ENCODE measurements at regions not wholly inside any gene's neighbourhood (a gene's known extent, or its start where the extent isn't known, plus 50 kb on each side); places are given as distances from the start of the nearest gene placed in this dataset.
"Not testable (repeated sequence)": the region's sequence is repeated elsewhere in the genome, so short reads cannot be mapped to it uniquely, and the experiment has no call there.

DNA sequence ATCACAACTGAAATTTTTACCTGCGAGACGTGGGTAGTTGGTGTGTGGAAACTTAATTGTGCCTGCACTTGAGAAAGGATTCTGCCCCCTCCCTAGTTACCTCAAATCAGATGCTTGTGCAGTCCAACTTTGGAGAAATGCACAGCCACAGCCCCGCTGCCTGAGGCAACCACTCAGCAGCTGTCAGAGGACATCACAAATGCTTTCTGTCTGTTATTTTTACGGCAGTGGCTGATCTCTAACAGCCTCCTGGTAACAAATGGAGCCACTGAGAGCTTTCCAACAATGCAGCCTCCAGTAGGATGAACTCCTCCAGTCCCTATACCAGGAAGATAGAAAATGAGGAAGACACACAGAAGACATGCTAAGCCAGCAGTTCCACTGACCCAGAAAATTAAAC lies 712.2 kb upstream of the GHITM start:
- no peak for ATAC-seq (ENCODE audit: poor library complexity)
- intact Hi-C loops (cut with DNase I) = no loop called here
- DNase-seq = no peak

DNA sequence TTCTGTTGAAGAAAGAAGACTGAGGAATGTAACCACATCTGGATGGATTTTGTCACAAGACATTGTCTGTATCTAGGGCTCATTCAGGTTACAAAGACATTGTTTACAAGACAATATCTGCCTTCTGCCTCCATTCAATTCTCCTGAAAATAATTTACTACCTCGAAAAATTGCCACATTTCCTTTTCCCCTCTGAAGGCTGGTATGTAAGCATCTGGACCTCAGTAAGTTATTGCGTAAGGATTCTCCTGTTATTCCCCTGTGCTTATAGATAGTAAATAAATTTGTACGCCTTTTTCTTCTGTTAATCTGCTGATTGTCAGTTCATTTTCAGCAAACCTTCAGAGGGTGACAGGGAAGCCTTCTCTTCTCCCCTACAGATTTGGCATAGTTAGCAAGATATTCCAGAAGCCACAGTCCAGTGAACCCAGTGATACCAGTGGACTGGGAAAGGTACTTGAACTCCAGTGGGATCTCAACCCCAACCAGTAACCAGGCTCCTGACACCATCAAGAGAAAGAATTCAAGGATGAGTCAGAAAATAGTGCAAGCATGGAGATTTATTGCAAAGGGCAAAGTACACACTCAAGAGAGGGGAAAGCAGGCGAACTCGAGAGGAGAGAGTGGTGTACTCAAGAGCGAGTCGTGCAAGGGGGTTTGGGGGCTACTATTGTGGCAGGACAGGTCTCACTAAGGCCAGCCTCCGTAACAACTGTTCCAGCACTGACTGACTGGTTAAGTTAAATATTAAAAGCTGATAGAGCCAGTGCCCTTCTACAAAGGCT lies 706.9 kb upstream of the GHITM start:
- intact Hi-C loops (cut with DNase I) = no loop called here
- no peak for ATAC-seq (ENCODE audit: poor library complexity)
- DNase-seq = no peak

- intact Hi-C loops (cut with DNase I) = no loop called here
- ATAC-seq (ENCODE audit: poor library complexity) = no peak
- DNase-seq = no peak
Measured at GRCh38 chr10:83433705-83434104, 705.6 kb upstream of the GHITM start.

GRCh38 chr10:83448013-83448412 lies 691.3 kb upstream of the GHITM start:
- DNase-seq = no peak
- intact Hi-C loops (cut with DNase I) = no loop called here
- no peak for ATAC-seq (ENCODE audit: poor library complexity)

DNA sequence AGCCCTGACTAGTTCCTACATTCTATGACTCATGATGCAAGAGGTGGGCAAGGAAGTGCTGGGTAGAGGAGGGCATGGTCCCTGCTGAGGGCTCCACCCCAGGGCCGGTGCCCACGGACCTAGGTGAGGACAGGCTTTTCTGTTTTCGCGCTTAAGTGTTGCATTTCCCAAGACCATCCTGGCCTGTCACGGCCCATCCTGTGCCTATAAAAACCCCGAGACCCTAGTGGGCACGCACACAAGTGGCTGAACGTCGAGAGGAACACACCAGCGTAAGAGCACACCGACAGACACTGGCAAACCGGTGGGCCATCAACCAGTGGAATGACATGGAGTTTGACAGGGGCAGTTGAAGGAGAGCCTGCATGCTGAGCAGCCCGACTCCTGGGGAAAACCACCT lies 680.7 kb upstream of the GHITM start:
- ATAC-seq (ENCODE audit: poor library complexity) = no peak
- DNase-seq = no peak
- intact Hi-C loops (cut with DNase I) = no loop called here

DNA sequence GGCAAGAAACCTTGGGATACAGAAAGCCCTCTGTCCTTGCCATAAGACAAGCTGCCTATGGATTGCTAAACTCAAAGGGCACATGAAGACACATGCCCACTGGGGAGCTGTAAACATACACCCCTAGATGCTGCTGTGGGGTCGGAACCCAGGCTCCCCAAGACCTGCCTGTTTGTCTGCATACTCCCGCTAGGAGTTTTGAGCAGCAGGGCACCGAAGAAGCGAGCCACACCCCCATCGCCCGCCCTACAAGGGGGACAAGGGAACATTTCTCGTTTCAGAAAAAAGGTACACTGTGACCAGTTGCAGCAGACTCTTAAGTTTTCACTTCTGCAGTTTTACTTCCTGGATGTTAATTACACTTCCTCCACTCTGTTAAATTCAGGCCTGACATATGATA lies 680.2 kb upstream of the GHITM start:
- DNase-seq (no peak), ATAC-seq (ENCODE audit: poor library complexity) (no peak)

DNA sequence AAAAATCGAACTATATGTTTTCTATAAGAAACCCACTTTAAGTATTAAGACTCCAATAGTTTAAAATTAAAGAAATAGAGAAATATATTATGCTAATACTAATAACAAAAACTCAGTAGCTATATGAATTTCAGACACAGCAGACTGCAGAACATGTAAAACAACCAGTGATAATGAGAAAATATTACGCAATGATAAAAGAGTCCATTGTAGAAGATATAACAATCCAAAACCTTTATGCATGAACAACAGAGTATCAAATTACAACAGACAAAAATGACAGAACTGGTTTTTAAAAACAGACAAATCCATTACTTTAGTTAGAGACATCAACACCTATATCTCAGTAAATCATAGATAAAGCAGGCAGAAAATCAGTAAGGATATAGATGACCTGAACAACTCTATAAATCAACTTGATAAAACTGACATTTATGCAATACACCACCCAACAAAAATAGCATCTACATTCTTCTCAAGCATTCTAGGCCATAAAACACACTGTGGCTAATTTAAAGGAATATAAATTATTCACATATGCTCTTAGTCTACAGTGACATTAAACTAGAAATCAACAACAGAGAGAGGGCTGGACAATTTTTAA lies 669.5 kb upstream of the GHITM start:
- intact Hi-C loops (cut with DNase I) = no loop called here
- DNase-seq = no peak
- no peak for ATAC-seq (ENCODE audit: poor library complexity)

More for the DNA sequence above, 680.2 kb upstream of the GHITM start:
- intact Hi-C loops (cut with DNase I) = no loop called here

DNA sequence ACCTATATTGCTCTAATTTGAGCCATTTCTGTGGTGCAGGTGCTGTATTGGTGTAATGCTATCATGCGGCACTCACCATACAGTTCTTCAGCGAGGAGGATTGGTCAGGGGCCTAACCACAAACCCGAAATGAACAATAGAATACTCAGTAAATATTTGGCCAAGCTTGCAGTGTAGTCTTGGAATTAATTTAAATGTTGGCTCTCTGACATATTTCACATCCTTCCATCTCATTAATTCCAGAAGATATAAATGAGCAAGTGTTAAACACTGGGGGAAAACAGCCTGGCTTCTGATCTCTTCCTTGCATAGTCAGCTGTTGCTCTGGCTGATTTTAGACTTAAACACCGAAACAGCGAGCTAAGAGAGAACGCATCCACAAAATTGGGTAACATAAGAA lies 663.1 kb upstream of the GHITM start:
- ATAC-seq (ENCODE audit: poor library complexity) (no peak), DNase-seq (no peak)
- intact Hi-C loops (cut with DNase I) = no loop called here

DNA sequence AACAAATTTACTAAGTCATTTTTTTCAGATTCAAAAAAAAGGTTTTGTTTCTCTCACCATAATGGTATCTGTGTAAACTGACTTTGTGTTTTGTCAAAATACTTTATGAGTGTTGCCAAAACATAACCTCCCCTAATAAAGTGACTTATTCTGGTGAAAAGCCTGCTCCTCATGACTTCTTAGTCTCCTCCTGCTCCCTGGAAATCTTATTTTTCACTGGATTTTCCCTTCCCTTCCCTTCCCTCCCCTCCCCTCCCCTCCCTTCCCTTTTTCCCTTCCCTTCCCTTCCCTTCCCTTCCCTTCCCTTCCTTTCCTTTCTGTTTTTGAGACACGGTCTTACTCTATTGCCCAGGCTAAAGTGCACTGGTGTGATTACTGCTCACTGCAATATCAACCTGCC lies 650.1 kb upstream of the GHITM start:
- ATAC-seq (ENCODE audit: poor library complexity) (no peak), DNase-seq (no peak)
- intact Hi-C loops (cut with DNase I) = no loop called here

DNA sequence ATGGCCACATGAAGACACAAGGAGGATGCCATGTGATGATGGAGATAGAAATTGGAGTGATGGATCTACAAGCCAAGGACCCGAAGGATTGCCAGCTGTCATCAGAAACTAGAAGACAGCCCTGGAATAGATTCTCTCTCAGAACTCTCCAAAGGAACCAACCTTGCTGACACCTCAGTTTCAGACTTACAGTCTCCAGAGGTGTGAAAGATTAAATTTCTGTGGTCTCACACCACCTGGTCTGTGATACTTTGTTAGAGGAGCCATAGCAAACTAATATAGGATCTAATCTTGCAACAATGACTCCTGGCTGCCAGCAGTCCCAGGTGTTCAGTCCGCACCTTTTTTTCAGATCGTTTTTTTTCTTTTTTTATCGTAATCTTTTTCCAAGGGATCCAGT lies 647.3 kb upstream of the GHITM start:
- no peak for ATAC-seq (ENCODE audit: poor library complexity)
- intact Hi-C loops (cut with DNase I) = no loop called here
- DNase-seq = no peak

DNA sequence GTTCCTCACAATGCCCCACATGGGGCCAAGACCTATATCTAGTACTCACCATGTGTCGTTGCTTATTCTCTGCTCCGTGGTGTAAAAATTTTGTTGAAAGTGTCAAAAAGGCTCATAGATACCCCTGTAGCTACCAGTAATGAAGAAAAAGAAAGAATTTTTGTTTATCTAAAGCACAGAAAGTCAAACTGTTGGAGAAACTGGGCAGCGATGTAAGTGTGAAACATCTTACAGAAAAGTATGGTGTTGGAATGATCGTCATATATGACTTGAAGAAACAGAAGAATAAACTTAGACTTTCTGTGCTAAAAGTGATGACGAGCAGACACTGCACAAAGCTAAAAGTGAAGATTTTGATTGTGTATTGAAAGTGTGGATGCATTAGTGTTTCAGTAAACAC lies 626.6 kb upstream of the GHITM start:
- no peak for ATAC-seq (ENCODE audit: poor library complexity)
- no peak for DNase-seq
- intact Hi-C loops (cut with DNase I) = no loop called here

DNA sequence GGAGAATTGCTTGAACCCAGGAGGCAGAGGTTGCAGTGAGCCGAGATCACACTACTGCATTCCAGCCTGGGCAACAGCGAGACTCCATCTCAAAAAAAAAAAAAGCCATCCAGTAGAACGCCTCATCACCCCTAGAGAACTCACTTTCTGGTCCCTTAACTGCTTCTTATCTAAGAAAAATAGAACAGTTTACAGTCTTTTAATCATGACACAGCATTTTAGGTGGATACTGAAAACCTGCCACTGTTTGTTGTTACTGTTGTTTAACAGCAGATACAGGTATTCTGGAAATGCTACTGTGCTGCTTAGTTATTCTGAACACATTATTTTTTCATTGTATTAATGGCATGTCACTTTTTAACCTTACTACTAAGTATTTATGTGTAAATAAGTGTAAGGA lies 624.3 kb upstream of the GHITM start:
- DNase-seq (no peak), ATAC-seq (ENCODE audit: poor library complexity) (no peak)
- intact Hi-C loops (cut with DNase I) = no loop called here

- DNase-seq (no peak), ATAC-seq (ENCODE audit: poor library complexity) (no peak)
- intact Hi-C loops (cut with DNase I) = no loop called here
Measured at GRCh38 chr10:83516788-83517187, 622.5 kb upstream of the GHITM start.

DNA sequence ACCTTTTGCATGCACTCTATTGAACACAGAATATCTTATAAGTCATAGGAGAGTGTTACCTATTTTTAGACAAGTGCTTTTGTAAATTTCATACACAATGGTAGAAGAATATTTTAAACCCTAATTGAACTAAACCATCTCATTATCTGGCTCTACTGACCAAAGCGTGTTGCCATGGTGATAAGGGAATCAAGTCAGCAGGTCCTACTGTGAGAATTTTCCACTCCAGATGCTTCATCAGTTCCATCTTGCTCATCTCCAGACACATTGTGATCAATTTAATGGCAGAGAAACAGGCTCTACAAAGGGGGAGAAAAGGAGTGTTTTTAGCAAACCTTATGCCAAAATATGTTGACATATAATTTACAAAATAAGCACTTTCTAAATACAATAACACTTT lies 621.9 kb upstream of the GHITM start:
- intact Hi-C loops (cut with DNase I) = no loop called here
- no peak for DNase-seq
- ATAC-seq (ENCODE audit: poor library complexity) = no peak

DNA sequence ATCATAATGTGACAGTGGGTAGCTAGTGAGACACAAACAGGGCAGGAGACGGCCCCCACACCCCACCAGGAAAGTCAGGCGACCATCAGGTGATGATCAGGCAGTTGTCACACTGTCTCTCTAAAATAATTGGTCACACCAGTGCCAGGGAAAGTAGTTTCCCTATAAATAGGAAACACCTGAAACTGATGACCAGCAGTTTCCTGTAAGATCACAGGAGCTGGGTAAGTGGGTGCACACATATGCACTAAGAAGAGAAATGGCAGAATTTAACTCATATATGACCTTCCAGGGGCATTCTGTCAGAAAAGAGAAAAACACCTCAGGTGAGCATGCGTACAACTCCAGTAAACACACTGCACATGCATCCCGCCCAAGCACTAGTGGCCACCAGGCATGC lies 620.5 kb upstream of the GHITM start:
- no peak for DNase-seq
- ATAC-seq (ENCODE audit: poor library complexity) = no peak
- intact Hi-C loops (cut with DNase I) = no loop called here

DNA sequence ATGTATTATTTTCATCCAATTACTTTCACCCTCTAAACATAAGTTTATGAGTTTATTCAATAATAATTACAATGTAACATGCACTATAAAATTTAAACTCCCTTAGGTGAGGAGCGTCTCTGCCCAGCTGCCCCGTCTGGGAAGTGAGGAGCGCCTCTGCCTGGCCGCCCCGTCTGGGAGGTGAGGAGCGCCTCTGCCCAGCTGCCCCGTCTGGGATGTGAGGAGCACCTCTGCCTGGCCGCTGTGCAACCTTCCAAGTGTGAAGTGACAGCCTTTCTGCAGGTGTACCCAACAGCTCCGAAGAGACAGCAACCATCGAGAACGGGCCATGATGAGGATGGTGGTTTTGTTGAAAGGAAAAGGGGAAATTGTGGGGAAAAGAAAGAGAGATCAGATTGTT lies 618.9 kb upstream of the GHITM start:
- intact Hi-C loops (cut with DNase I); ATAC-seq (ENCODE audit: poor library complexity); DNase-seq: not testable (repeated sequence)

DNA sequence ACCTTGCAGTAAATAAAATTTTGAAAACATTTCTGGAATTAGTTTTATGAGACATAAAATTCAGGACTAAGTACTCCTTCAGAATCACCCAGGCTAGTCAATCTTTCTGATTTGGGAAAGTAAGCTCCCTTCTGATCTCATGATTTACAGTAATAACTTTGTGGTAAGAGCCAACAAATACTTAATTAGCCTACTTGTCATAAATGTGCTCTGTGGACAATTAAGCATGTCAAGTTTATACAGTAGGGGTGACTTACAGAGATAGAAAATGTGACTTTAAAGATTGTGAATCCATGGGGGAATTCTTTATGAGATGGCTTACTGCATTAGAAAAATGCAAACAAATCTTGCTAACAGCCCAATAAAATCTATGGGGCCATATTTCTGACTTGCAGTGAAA lies 616.9 kb upstream of the GHITM start:
- DNase-seq = no peak
- intact Hi-C loops (cut with DNase I) = no loop called here
- ATAC-seq (ENCODE audit: poor library complexity) = no peak

GRCh38 chr10:83522881-83523386 lies 616.4 kb upstream of the GHITM start:
- peak; percentile 85 for ATAC-seq (ENCODE audit: poor library complexity)
- intact Hi-C loops (cut with DNase I) = no loop called here
- DNase-seq = peak; percentile 43

DNA sequence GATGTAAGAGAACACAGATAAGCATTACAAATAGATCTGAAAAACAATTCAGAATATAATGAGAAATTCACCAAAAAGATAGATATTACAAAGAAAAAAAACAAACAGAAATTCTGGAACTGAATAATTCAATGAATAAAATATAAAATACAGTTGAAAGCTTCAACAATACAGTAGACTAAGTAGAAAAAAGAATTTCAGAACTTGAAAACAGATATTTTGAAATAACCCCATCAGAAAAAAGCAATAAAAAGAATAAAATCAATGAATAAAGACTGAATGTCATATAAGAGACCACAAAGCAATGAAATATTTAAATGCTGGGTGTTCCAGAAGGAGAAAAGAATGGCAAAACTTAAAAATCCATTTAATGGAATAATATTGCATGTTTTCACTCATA lies 611.4 kb upstream of the GHITM start:
- DNase-seq (no peak), ATAC-seq (ENCODE audit: poor library complexity) (no peak)
- intact Hi-C loops (cut with DNase I) = no loop called here

- intact Hi-C loops (cut with DNase I) = no loop called here
- DNase-seq (no peak), ATAC-seq (ENCODE audit: poor library complexity) (no peak)
Measured at GRCh38 chr10:83533290-83533689, 606.0 kb upstream of the GHITM start.

DNA sequence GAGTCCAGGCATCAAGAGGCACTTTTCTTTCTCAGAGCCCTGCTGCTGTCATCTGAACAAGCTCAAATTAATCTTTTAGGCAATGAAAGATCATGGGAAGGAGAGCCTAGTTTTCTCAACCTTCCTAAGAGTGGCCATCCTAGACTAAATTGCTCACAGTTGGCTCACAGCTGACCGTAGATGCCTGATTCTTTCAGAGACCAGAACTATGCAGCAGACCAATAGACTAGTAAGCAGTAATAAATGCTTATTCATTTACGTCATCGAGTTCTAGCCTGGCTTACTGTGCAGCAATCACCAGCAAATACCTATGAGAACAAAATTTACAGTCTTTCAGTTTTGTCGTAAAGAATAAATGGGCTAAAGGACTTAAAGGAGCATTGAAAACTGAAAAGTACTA lies 602.9 kb upstream of the GHITM start:
- DNase-seq (no peak), ATAC-seq (ENCODE audit: poor library complexity) (no peak)
- intact Hi-C loops (cut with DNase I) = no loop called here
